Keratinocyte (primary cell): ENCODE measurements at regions not wholly inside any gene's neighbourhood (a gene's known extent, or its start where the extent isn't known, plus 50 kb on each side); places are given as distances from the start of the nearest gene placed in this dataset.

Source experiments
- DNase-seq: peaks from one replicate; pipeline ENCODE4 v3.0.0-alpha.2; 2011; ENCODE audit warnings: low read depth, missing footprints, low spot score
- FAIRE-seq: peaks from 2 replicates; lab custom pipeline; 2011; peaks lifted over from hg19 to GRCh38; lab: Jason Lieb, UNC
- H2AFZ ChIP-seq: 2 replicates; pipeline ENCODE4 v1.6.0; 2012; ENCODE audit warnings: low read length, control low read depth, inconsistent platforms; ENCODE audit not compliant: control insufficient read depth
- H3K27ac ChIP-seq: 2 replicates; pipeline ENCODE4 v1.5.1; 2011; ENCODE audit warnings: low read length; ENCODE audit not compliant: control insufficient read depth, insufficient read depth
- H3K27me3 ChIP-seq: 3 replicates; pipeline ENCODE4 v1.6.0; 2011; ENCODE audit warnings: low read length; ENCODE audit not compliant: control insufficient read depth, insufficient read depth; ENCODE audit errors: extremely low read depth
- H3K36me3 ChIP-seq, 2 experiments: 2 replicates in 1 of 2; 3 replicates in 1 of 2; pipeline ENCODE4 v1.5.1; 2011; ENCODE audit warnings: low read length in 2 of 2, mild to moderate bottlenecking in 1 of 2; ENCODE audit not compliant: control insufficient read depth in 2 of 2, insufficient read depth in 2 of 2; ENCODE audit errors: extremely low read depth in 1 of 2
- H3K4me1 ChIP-seq: 3 replicates; pipeline ENCODE4 v1.5.1; 2011; ENCODE audit warnings: low read length; ENCODE audit not compliant: control insufficient read depth, insufficient read depth; ENCODE audit errors: extremely low read depth
- H3K4me2 ChIP-seq: 3 replicates; pipeline ENCODE4 v1.6.0; 2011; ENCODE audit warnings: low read depth, low read length; ENCODE audit not compliant: control insufficient read depth, insufficient read depth; ENCODE audit errors: extremely low read depth
- H3K4me3 ChIP-seq, 3 experiments: fragments of 200-600 bp in 1 of 3; sonication (generic) in 1 of 3; 2 replicates in 2 of 3; 3 replicates in 1 of 3; pipeline ENCODE4 v1.5.1; 2011 to 2016; ENCODE audit warnings: low read length in 3 of 3, mild to moderate bottlenecking in 3 of 3, control low read depth in 2 of 3, inconsistent platforms in 1 of 3, low read depth in 1 of 3, mixed read lengths in 1 of 3, mixed run types in 1 of 3, moderate library complexity in 1 of 3; ENCODE audit not compliant: control insufficient read depth in 2 of 3, insufficient read depth in 2 of 3; ENCODE audit errors: extremely low read depth in 1 of 3
- H3K79me2 ChIP-seq: 2 replicates; pipeline ENCODE4 v1.6.0; 2012; ENCODE audit warnings: low read length; ENCODE audit not compliant: control insufficient read depth, insufficient read depth
- H3K9ac ChIP-seq: 3 replicates; pipeline ENCODE4 v1.6.0; 2011; ENCODE audit warnings: low read length; ENCODE audit not compliant: control insufficient read depth, insufficient read depth; ENCODE audit errors: extremely low read depth
- H3K9me1 ChIP-seq: 3 replicates; pipeline ENCODE4 v1.6.0; 2011; ENCODE audit warnings: low read length; ENCODE audit not compliant: control insufficient read depth, insufficient read depth; ENCODE audit errors: extremely low read depth
- H3K9me3 ChIP-seq: 2 replicates; pipeline ENCODE4 v1.5.1; 2012; ENCODE audit warnings: low read depth, low read length; ENCODE audit not compliant: control insufficient read depth
- H4K20me1 ChIP-seq: 3 replicates; pipeline ENCODE4 v1.6.0; 2011; ENCODE audit warnings: low read length; ENCODE audit not compliant: control insufficient read depth, insufficient read depth; ENCODE audit errors: extremely low read depth
- EZH2 ChIP-seq: IDR thresholded peaks from one replicate; pipeline ENCODE4 v1.6.1; 2012; ENCODE audit warnings: inconsistent platforms, mild to moderate bottlenecking, low read length, moderate library complexity
- dilution Hi-C: fragments of 300-500 bp; cut with MboI; formaldehyde crosslinking; loops from one replicate; pipeline ENCODE4 v1.7.0; 2020; ENCODE audit warnings: low sequenced_read_pairs; ENCODE audit not compliant: extremely low pct_ligation_motif_present
- TF ChIP-seq, protein P1 (sequence below), 3 experiments: IDR thresholded peaks in 1 of 3; conservative IDR thresholded peaks in 1 of 3; optimal IDR thresholded peaks in 1 of 3; 2 replicates in 2 of 3; 3 replicates in 1 of 3; pipeline versions ENCODE3 to v1.5.1; 2011; ENCODE audit warnings: low read length in 3 of 3, mild to moderate bottlenecking in 3 of 3, moderate library complexity in 2 of 3, control low read depth in 1 of 3, inconsistent platforms in 1 of 3; ENCODE audit not compliant: insufficient read depth in 2 of 3; ENCODE audit errors: extremely low read depth in 1 of 3

DNA sequence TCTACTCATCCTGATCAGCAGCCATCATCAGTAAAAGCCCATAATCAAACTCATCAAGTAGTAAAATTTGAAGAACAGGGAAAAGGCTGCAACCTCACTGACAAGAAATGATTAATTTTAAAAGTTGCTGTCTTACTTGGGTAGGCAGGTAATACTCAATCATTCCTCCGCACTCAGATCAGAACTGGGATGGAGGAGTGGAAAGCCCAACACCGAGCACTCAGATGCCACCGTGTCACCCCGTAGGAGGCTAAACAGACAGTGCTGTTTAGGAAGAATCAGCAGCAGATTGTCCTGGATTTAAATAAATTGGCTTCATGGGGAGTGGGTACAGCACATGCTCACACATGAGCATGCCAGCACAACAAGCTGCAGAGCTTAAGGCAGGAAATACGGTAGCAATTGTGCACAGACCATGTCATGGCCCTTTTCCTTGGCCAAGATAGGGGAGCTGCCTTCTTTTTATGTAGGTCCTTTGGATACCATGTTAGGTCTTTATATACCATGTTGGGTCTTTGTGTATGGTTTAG is 92.6 kb upstream of the CDH6 start:
- H3K27ac ChIP-seq, result no peak overlapping the region
- H3K9me1 ChIP-seq, result no peaks in the 10 kb centered on the region
- dilution Hi-C loops, result no loop called here
- H3K9ac ChIP-seq, result no peak overlapping the region
- no peaks in the 10 kb centered on the region for H3K27me3 ChIP-seq
- no peak overlapping the region for H3K4me2 ChIP-seq
- peaks cover 5% of the 10 kb centered on the region for H3K4me1 ChIP-seq
- no peaks in the 10 kb centered on the region for H3K9me3 ChIP-seq
- FAIRE-seq (no peak), DNase-seq (no peak)
- TF ChIP-seq EZH2, result no peak
- TF ChIP-seq, protein P1, sequence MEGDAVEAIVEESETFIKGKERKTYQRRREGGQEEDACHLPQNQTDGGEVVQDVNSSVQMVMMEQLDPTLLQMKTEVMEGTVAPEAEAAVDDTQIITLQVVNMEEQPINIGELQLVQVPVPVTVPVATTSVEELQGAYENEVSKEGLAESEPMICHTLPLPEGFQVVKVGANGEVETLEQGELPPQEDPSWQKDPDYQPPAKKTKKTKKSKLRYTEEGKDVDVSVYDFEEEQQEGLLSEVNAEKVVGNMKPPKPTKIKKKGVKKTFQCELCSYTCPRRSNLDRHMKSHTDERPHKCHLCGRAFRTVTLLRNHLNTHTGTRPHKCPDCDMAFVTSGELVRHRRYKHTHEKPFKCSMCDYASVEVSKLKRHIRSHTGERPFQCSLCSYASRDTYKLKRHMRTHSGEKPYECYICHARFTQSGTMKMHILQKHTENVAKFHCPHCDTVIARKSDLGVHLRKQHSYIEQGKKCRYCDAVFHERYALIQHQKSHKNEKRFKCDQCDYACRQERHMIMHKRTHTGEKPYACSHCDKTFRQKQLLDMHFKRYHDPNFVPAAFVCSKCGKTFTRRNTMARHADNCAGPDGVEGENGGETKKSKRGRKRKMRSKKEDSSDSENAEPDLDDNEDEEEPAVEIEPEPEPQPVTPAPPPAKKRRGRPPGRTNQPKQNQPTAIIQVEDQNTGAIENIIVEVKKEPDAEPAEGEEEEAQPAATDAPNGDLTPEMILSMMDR (optimal IDR thresholded peaks at IDR 0.05 in 1 of 3, IDR thresholded peaks at IDR 0.05 in 1 of 3, conservative IDR thresholded peaks at IDR 0.05 in 1 of 3; ENCODE audit: extremely low read depth in 1 of 3, insufficient read depth in 2 of 3, low read length in 3 of 3), result no peak
- no peaks in the 10 kb centered on the region for H3K36me3 ChIP-seq
- no peaks in the 10 kb centered on the region for H4K20me1 ChIP-seq
- H2AFZ ChIP-seq, result no peak overlapping the region
- H3K79me2 ChIP-seq, result no peaks in the 10 kb centered on the region
- H3K4me3 ChIP-seq, result no peak overlapping the region

DNA sequence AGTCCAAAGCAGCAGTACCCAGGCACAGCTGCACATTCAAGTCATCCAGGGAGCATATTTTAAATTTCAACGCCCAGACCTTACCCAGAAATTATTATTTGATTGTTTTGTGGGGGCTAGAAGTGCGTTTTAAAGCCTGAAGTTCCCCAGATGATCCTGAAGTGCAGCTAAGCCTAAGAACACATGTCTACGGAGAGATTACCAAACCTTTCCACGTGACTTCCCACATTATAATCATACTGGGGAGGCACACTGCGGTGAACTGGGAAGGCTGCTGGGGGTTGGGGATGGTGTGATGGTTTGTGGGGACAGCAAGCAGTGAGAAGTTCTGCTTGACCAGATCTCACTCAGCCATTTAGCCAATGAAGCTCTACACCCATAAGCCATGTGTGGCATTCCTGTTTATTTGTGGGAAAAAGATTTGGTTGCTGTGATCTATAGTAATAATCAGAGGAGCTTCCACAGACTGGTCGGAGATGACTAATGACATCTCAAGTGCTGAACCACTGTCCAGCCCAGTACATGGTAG is 93.4 kb upstream of the CDH6 start:
- dilution Hi-C loops, result no loop called here
- no peaks in the 10 kb centered on the region for H3K27me3 ChIP-seq
- peaks cover 5% of the 10 kb centered on the region for H3K4me1 ChIP-seq
- H3K36me3 ChIP-seq, result no peaks in the 10 kb centered on the region
- no peak overlapping the region for H2AFZ ChIP-seq
- H3K4me2 ChIP-seq, result no peak overlapping the region
- H3K9me1 ChIP-seq, result no peaks in the 10 kb centered on the region
- H3K4me3 ChIP-seq, result no peak overlapping the region
- H3K27ac ChIP-seq, result no peak overlapping the region
- no peaks in the 10 kb centered on the region for H3K9me3 ChIP-seq
- no peaks in the 10 kb centered on the region for H3K79me2 ChIP-seq
- DNase-seq (no peak), FAIRE-seq (no peak)
- H4K20me1 ChIP-seq, result no peaks in the 10 kb centered on the region
- TF ChIP-seq, protein P1 (optimal IDR thresholded peaks at IDR 0.05 in 1 of 3, IDR thresholded peaks at IDR 0.05 in 1 of 3, conservative IDR thresholded peaks at IDR 0.05 in 1 of 3; ENCODE audit: extremely low read depth in 1 of 3, insufficient read depth in 2 of 3, low read length in 3 of 3), result no peak
- TF ChIP-seq EZH2, result no peak
- no peak overlapping the region for H3K9ac ChIP-seq
